ENCODE measurements at regions not wholly inside any gene's neighbourhood (a gene's known extent, or its start where the extent isn't known, plus 50 kb on each side); places are given as distances from the start of the nearest gene placed in this dataset.

- no peak for TF ChIP-seq GATA3 (IDR thresholded peaks at IDR 0.05; ENCODE audit: borderline replicate concordance)
- TF ChIP-seq ZFP36 (IDR thresholded peaks at IDR 0.05; ENCODE audit: borderline replicate concordance, partially characterized antibody): peak; percentile 15
- DNase-seq (ENCODE audit: low read depth in 1 of 2, low spot score in 1 of 2) (no peak), FAIRE-seq (no peak), ATAC-seq (no peak)
- Histone ChIP-seq H3K4me1 (no peaks in the 10 kb centered on the region), H3K9me3 (no peaks in the 10 kb centered on the region), H3K4me3 (no peak overlapping the region), H3K27ac (no peak overlapping the region), H3K4me2 (no peak overlapping the region)
- 57% methylated on average over 4 of the region's 4 CpGs for WGBS (ENCODE audit: missing lambda C conversion rate)
- ChIA-PET POLR2A (no interaction called here), CTCF (interaction anchor here (1.0 to 2.9 kb wide), 2 partner anchors 16 to 235 kb away, joined by 3 to 10 read pairs; no protein-coding TSS in a partner anchor)
Measured at GRCh38 chr16:86825631-86826030, 247.3 kb downstream of the FOXL1 start.

GRCh38 chr16:86826941-86827340 lies 248.6 kb downstream of the FOXL1 start:
- Histone ChIP-seq H3K4me1 (no peaks in the 10 kb centered on the region), H3K9me3 (no peaks in the 10 kb centered on the region), H3K4me2 (no peak overlapping the region), H3K27ac (no peak overlapping the region), H3K4me3 (no peak overlapping the region)
- TF ChIP-seq KDM5A (IDR thresholded peaks at IDR 0.05) (no peak), JUN (IDR thresholded peaks at IDR 0.05) (no peak), CHD2 (IDR thresholded peaks at IDR 0.05; ENCODE audit: low read length, partially characterized antibody) (no peak), REST (IDR thresholded peaks at IDR 0.05) (no peak), RARB (CRISPR knock-in tag; IDR thresholded peaks at IDR 0.05) (no peak), NR3C1 (IDR thresholded peaks at IDR 0.05) (no peak), FOSL2 (IDR thresholded peaks at IDR 0.05) (no peak), FOSL2 (CRISPR knock-in tag; IDR thresholded peaks at IDR 0.05) (no peak), EHF (CRISPR knock-in tag; IDR thresholded peaks at IDR 0.05) (no peak)
- CTCF ChIA-PET: interaction anchor here (0.9 to 2.9 kb wide), 3 partner anchors 12 to 190 kb away, joined by 3 to 10 read pairs (median 3); no protein-coding TSS in a partner anchor
- 87% methylated on average over 14 of the region's 14 CpGs for WGBS (ENCODE audit: missing lambda C conversion rate)
- no peak for FAIRE-seq
- no peak for ATAC-seq
- no peak for DNase-seq (ENCODE audit: low read depth in 1 of 2, low spot score in 1 of 2)
- POLR2A ChIA-PET: no interaction called here

- TF ChIP-seq BCL3 (IDR thresholded peaks at IDR 0.05) (no peak), HES2 (IDR thresholded peaks at IDR 0.05) (no peak), MAX (IDR thresholded peaks at IDR 0.05) (no peak), CHD4 (IDR thresholded peaks at IDR 0.05; ENCODE audit: borderline replicate concordance) (no peak), KDM1A (IDR thresholded peaks at IDR 0.05; ENCODE audit: low read depth) (no peak), PBX3 (IDR thresholded peaks at IDR 0.05) (no peak), RAD21 (conservative IDR thresholded peaks at IDR 0.05 in 1 of 2, IDR thresholded peaks at IDR 0.05 in 1 of 2) (no peak), FOSL2 (IDR thresholded peaks at IDR 0.05) (no peak), FOSL2 (CRISPR knock-in tag; IDR thresholded peaks at IDR 0.05) (no peak), HMGXB4 (CRISPR knock-in tag; IDR thresholded peaks at IDR 0.05; ENCODE audit: borderline replicate concordance) (no peak), CBX2 (IDR thresholded peaks at IDR 0.05; ENCODE audit: borderline replicate concordance, low read depth) (no peak)
- H3K4me3 ChIP-seq: no peak overlapping the region
- no peaks in the 10 kb centered on the region for H3K9me3 ChIP-seq
- no peak overlapping the region for H3K4me2 ChIP-seq
- ChIA-PET POLR2A (no interaction called here), CTCF (interaction anchor here (0.8 to 2.9 kb wide), 5 partner anchors 9 to 235 kb away, joined by 3 to 14 read pairs (median 5); no protein-coding TSS in a partner anchor)
- no peak overlapping the region for H3K27ac ChIP-seq
- DNase-seq (ENCODE audit: low read depth in 1 of 2, low spot score in 1 of 2) (no peak), ATAC-seq (no peak), FAIRE-seq (no peak)
- 62% methylated on average over 12 of the region's 12 CpGs for WGBS (ENCODE audit: missing lambda C conversion rate)
- H3K4me1 ChIP-seq: no peaks in the 10 kb centered on the region
Measured at GRCh38 chr16:86827521-86827920, 249.2 kb downstream of the FOXL1 start.

Data from A549 (cell line).